ENCODE measurements at regions not wholly inside any gene's neighbourhood (a gene's known extent, or its start where the extent isn't known, plus 50 kb on each side); places are given as distances from the start of the nearest gene placed in this dataset.

DNA sequence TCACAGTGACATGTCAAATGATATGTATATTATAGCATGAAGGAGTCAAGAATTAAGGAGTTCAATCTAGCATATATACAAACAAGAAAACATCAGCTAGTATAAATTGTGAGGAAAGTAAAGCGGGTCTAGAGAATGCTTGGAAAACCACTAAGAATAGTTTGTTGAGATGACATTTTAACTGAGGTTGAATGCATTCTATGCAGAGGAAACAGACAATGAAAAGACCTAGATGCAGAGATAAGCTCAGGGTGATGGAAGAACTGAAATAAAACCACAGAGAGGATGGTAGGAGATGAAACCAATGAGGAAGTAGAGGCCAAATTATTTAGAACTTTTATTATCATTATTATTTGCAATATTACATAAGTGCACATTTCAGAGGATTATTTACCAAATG lies 803.6 kb upstream of the FANCL start:
- in situ Hi-C loops (cut with HindIII; ENCODE audit: low pct_unique_long_range_greater_than_20kb, low sequenced_read_pairs) = no loop called here
- Histone ChIP-seq H3K4me3 (ENCODE audit: low read depth in 2 of 2, low read length in 2 of 2) (no peak overlapping the region), H3K36me3 (ENCODE audit: control insufficient read depth, insufficient read depth, low read length) (no peaks in the 10 kb centered on the region), H3K4me1 (ENCODE audit: control insufficient read depth, insufficient read depth, low read length) (no peaks in the 10 kb centered on the region), H3K27ac (ENCODE audit: low read length) (no peak overlapping the region), H3K9me3 (ENCODE audit: control insufficient read depth, insufficient read depth, low read depth, low read length) (no peaks in the 10 kb centered on the region), H3K27me3 (ENCODE audit: control insufficient read depth, insufficient read depth, low read length) (no peaks in the 10 kb centered on the region)
- ATAC-seq (no peak), DNase-seq (ENCODE audit: low read depth, low spot score) (no peak)
- BruUV-seq (replicated peaks) = no TSS peak
- TF ChIP-seq SIN3A (IDR thresholded peaks at IDR 0.05; ENCODE audit: borderline replicate concordance, insufficient read depth, low read depth, low read length) (no peak), POLR2AphosphoS5 (IDR thresholded peaks at IDR 0.05; ENCODE audit: low read depth, low read length) (no peak)
- POLR2A ChIA-PET = no interaction called here
- intact Hi-C loops (cut with micrococcal nuclease; ENCODE audit: unreplicated experiment) = no loop called here
- CTCF ChIA-PET = no interaction called here

DNA sequence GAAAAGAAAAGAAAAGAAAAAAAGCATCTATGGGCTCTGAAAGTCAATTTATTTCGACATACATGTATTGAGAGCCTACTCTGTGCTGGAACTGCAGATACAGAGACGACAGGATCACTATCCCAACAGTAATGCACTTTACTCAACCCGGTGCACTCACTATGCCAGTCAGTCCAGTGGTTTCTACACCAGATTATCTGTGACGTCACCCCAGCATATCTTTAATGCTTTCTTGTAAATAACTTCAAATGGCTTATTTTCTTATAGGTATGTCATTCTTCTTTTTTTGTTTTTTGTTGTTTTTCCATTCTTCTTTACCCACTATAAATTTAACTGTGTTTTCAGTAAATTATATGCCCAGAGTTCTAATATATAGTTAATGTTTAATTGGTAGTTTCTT lies 800.0 kb upstream of the FANCL start:
- in situ Hi-C loops (cut with HindIII; ENCODE audit: low pct_unique_long_range_greater_than_20kb, low sequenced_read_pairs) = no loop called here
- TF ChIP-seq POLR2AphosphoS5 (IDR thresholded peaks at IDR 0.05; ENCODE audit: low read depth, low read length) (no peak), TCF7L2 (IDR thresholded peaks at IDR 0.05; ENCODE audit: low read depth, low read length) (no peak), SIN3A (IDR thresholded peaks at IDR 0.05; ENCODE audit: borderline replicate concordance, insufficient read depth, low read depth, low read length) (no peak)
- TF ChIP-seq, protein P1, sequence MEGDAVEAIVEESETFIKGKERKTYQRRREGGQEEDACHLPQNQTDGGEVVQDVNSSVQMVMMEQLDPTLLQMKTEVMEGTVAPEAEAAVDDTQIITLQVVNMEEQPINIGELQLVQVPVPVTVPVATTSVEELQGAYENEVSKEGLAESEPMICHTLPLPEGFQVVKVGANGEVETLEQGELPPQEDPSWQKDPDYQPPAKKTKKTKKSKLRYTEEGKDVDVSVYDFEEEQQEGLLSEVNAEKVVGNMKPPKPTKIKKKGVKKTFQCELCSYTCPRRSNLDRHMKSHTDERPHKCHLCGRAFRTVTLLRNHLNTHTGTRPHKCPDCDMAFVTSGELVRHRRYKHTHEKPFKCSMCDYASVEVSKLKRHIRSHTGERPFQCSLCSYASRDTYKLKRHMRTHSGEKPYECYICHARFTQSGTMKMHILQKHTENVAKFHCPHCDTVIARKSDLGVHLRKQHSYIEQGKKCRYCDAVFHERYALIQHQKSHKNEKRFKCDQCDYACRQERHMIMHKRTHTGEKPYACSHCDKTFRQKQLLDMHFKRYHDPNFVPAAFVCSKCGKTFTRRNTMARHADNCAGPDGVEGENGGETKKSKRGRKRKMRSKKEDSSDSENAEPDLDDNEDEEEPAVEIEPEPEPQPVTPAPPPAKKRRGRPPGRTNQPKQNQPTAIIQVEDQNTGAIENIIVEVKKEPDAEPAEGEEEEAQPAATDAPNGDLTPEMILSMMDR (IDR thresholded peaks at IDR 0.05) = no peak
- TF ChIP-seq, protein P2, sequence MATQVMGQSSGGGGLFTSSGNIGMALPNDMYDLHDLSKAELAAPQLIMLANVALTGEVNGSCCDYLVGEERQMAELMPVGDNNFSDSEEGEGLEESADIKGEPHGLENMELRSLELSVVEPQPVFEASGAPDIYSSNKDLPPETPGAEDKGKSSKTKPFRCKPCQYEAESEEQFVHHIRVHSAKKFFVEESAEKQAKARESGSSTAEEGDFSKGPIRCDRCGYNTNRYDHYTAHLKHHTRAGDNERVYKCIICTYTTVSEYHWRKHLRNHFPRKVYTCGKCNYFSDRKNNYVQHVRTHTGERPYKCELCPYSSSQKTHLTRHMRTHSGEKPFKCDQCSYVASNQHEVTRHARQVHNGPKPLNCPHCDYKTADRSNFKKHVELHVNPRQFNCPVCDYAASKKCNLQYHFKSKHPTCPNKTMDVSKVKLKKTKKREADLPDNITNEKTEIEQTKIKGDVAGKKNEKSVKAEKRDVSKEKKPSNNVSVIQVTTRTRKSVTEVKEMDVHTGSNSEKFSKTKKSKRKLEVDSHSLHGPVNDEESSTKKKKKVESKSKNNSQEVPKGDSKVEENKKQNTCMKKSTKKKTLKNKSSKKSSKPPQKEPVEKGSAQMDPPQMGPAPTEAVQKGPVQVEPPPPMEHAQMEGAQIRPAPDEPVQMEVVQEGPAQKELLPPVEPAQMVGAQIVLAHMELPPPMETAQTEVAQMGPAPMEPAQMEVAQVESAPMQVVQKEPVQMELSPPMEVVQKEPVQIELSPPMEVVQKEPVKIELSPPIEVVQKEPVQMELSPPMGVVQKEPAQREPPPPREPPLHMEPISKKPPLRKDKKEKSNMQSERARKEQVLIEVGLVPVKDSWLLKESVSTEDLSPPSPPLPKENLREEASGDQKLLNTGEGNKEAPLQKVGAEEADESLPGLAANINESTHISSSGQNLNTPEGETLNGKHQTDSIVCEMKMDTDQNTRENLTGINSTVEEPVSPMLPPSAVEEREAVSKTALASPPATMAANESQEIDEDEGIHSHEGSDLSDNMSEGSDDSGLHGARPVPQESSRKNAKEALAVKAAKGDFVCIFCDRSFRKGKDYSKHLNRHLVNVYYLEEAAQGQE (IDR thresholded peaks at IDR 0.05; ENCODE audit: insufficient read depth in 1 of 2, low read depth in 2 of 2, low read length in 1 of 2) = no peak
- no peak for ATAC-seq

DNA sequence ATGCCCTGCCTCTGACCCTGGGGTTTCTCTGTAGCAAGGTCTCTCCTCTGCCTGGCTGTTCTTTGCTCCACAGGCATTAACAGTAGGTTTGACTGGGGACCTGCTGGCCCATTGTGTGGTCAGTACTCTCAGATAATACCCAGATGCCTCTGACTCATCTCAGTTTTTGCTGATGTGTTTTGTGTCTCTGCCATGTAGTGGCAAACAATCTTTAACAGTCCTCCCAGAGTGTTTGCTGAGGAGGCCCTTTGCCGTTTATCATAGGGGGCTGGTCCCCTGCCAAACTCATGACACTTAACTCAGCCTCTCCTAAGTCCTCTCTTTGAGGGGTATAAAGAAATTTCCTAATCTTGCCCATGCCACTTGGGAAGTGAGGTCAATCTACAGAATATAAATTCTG lies 793.7 kb upstream of the FANCL start:
- ChIA-PET POLR2A (no interaction called here), CTCF (no interaction called here)
- TF ChIP-seq, protein P2 (IDR thresholded peaks at IDR 0.05; ENCODE audit: insufficient read depth in 1 of 2, low read depth in 2 of 2, low read length in 1 of 2) = no peak
- no peak for TF ChIP-seq TCF7L2 (IDR thresholded peaks at IDR 0.05; ENCODE audit: low read depth, low read length)
- no peaks in the 10 kb centered on the region for H3K36me3 ChIP-seq (ENCODE audit: control insufficient read depth, insufficient read depth, low read length)
- H3K4me3 ChIP-seq (ENCODE audit: low read depth in 2 of 2, low read length in 2 of 2) = no peak overlapping the region
- intact Hi-C loops (cut with micrococcal nuclease; ENCODE audit: unreplicated experiment) (no loop called here), in situ Hi-C loops (cut with HindIII; ENCODE audit: low pct_unique_long_range_greater_than_20kb, low sequenced_read_pairs) (no loop called here)
- BruUV-seq (replicated peaks) = no TSS peak
- H3K27me3 ChIP-seq (ENCODE audit: control insufficient read depth, insufficient read depth, low read length) = no peaks in the 10 kb centered on the region
- no peaks in the 10 kb centered on the region for H3K4me1 ChIP-seq (ENCODE audit: control insufficient read depth, insufficient read depth, low read length)
- no peak for ATAC-seq
- DNase-seq (ENCODE audit: low read depth, low spot score) = no peak
- no peak overlapping the region for H3K27ac ChIP-seq (ENCODE audit: low read length)
- no peaks in the 10 kb centered on the region for H3K9me3 ChIP-seq (ENCODE audit: control insufficient read depth, insufficient read depth, low read depth, low read length)

More for the DNA sequence above, 800.0 kb upstream of the FANCL start:
- no peak for DNase-seq (ENCODE audit: low read depth, low spot score)
- intact Hi-C loops (cut with micrococcal nuclease; ENCODE audit: unreplicated experiment) = no loop called here
- no peaks in the 10 kb centered on the region for H3K27me3 ChIP-seq (ENCODE audit: control insufficient read depth, insufficient read depth, low read length)
- no peaks in the 10 kb centered on the region for H3K9me3 ChIP-seq (ENCODE audit: control insufficient read depth, insufficient read depth, low read depth, low read length)
- BruUV-seq (replicated peaks) = no TSS peak
- CTCF ChIA-PET = no interaction called here
- no peaks in the 10 kb centered on the region for H3K36me3 ChIP-seq (ENCODE audit: control insufficient read depth, insufficient read depth, low read length)
- no peak overlapping the region for H3K27ac ChIP-seq (ENCODE audit: low read length)
- no peaks in the 10 kb centered on the region for H3K4me1 ChIP-seq (ENCODE audit: control insufficient read depth, insufficient read depth, low read length)
- H3K4me3 ChIP-seq (ENCODE audit: low read depth in 2 of 2, low read length in 2 of 2) = no peak overlapping the region
- POLR2A ChIA-PET = no interaction called here
